Choroid plexus epithelial cell (primary cell): ENCODE measurements at regions not wholly inside any gene's neighbourhood (a gene's known extent, or its start where the extent isn't known, plus 50 kb on each side); places are given as distances from the start of the nearest gene placed in this dataset.

Experiments
- DNase-seq: peaks from one replicate; pipeline ENCODE4 v3.0.0-alpha.2; 2010; ENCODE audit warnings: low read depth
- H3K4me3 ChIP-seq: 2 replicates; pipeline ENCODE4 v1.5.1; 2011; ENCODE audit warnings: low read depth, mild to moderate bottlenecking, control low read depth, low read length, moderate library complexity
- TF ChIP-seq, protein P1 (sequence below): conservative IDR thresholded peaks from 2 replicates; pipeline ENCODE4 v1.5.1; 2011; ENCODE audit warnings: low read depth, mild to moderate bottlenecking, control low read depth, inconsistent platforms, low read length, moderate library complexity

DNA sequence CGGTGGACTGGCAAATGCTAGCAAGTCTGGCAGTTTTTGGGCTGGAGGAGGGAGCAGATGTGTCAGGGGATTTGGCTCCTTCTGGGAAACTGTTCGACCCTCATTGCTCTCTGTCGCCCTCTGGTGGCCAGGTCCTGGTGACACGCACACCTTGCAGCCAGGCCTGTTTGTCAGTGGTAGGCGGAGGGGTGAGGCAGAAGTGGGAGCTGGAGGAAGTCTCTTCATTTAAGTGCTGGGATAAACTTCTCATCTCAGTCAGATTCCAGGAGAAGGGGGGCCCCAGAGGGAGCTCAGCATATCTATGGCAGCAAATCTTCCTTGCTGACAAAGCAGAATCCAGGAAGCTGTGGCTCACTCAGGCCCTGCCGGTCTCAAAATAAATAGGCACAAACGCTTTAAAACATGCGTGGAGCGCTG is 326.5 kb downstream of the ZSWIM6 start:
- TF ChIP-seq, protein P1, sequence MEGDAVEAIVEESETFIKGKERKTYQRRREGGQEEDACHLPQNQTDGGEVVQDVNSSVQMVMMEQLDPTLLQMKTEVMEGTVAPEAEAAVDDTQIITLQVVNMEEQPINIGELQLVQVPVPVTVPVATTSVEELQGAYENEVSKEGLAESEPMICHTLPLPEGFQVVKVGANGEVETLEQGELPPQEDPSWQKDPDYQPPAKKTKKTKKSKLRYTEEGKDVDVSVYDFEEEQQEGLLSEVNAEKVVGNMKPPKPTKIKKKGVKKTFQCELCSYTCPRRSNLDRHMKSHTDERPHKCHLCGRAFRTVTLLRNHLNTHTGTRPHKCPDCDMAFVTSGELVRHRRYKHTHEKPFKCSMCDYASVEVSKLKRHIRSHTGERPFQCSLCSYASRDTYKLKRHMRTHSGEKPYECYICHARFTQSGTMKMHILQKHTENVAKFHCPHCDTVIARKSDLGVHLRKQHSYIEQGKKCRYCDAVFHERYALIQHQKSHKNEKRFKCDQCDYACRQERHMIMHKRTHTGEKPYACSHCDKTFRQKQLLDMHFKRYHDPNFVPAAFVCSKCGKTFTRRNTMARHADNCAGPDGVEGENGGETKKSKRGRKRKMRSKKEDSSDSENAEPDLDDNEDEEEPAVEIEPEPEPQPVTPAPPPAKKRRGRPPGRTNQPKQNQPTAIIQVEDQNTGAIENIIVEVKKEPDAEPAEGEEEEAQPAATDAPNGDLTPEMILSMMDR = peak; percentile 98
- peak; percentile 76 for DNase-seq
- no peak overlapping the region for H3K4me3 ChIP-seq

DNA sequence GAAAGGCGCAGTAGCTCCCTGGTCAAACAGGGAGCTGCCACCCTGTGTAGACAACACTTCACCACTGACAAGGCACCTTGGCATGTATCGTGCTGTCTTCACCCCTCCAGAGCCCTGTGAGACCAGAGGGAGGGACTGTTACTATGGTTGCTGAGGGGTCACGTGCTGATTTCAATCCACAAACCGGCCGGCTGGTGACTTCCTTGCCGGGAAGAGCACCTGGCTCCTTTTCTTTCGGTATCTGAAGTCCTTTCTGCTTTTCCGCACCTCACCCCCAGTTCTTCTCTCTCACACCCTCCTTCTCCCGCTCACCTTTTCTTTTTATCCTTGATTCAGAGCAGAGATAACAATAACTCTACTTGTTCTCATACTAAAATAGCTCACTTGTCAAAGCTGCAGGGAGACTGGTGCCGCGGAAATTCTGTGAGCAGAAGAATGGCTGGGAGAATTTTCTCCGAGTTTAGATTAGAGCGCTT is 327.2 kb downstream of the ZSWIM6 start:
- TF ChIP-seq, protein P1 = no peak
- DNase-seq = no peak
- no peak overlapping the region for H3K4me3 ChIP-seq

GRCh38 chr5:61662670-61663069 is 330.6 kb downstream of the ZSWIM6 start:
- no peak overlapping the region for H3K4me3 ChIP-seq
- TF ChIP-seq, protein P1 = no peak
- no peak for DNase-seq

DNA sequence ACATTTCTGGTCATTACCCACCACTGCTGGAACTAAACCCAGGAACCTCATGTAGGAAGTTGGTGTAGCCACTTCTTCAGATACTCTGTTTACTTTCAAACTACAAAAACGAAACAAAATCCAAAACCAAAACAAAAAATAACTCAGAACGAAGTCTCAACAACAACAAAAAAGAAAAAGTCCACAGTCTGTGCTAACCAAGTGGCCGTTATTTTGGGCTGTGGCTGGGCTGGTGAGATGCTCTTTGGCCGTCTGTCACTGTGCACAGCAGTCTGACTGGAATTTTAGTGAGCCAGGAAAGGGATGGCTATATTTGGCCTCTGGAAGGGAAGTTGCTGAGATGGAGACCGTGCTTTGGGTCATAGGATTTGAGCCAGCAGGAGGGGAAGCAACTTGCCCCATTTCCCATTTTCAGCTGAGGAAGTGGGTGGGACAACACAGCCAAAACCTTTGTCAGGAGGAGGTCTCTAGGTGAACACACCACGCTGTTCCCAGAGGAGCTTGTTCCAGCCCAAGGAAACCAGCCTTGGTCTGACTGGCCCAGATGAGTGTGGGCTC is 334.1 kb downstream of the ZSWIM6 start:
- H3K4me3 ChIP-seq = no peak overlapping the region
- no peak for DNase-seq
- TF ChIP-seq, protein P1 = no peak

GRCh38 chr5:61667525-61668218 is 335.6 kb downstream of the ZSWIM6 start:
- no peak overlapping the region for H3K4me3 ChIP-seq
- DNase-seq = no peak
- TF ChIP-seq, protein P1 = no peak

DNA sequence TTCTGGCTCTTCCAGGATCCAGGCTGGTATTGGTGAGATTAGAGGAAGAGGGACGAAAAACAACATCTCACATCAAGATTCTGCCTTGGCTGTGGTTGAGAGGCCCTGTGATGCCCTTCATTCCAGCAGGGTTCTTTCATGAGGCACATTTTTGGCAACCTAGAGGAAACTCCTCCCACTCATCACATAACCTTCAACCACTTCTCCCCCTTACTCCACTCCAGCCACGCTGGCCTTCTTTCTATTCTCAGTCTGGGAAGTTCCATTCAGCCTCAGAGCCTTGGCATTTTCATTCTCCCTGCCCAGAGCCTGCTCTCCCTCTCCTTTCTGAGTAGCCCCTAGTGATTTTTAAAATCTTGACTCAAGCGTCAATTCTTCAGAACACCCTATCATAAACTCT is 337.5 kb downstream of the ZSWIM6 start:
- no peak for DNase-seq
- TF ChIP-seq, protein P1 = no peak
- no peak overlapping the region for H3K4me3 ChIP-seq

DNA sequence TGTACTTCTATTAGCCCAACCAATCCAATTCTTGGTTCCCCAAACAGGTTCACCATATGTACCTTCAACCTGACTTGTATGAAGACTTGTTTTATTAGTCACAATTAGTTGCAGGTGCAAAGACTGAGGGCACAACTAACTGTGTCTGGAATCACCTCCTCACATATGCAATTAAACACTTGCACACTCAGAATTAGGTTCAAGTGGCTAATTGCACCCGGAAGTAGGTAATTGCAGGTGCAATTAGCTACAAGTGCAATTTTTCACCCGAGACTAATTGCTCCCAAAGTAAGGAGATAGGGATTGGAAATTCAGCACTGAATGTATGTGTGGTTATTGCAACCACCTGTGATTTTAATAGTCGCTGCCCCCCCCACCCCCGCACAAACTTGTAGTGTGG is 338.9 kb downstream of the ZSWIM6 start:
- no peak for DNase-seq
- TF ChIP-seq, protein P1 = no peak
- H3K4me3 ChIP-seq = no peak overlapping the region
